Neural progenitor cell (in vitro differentiated cells): ENCODE measurements at regions not wholly inside any gene's neighbourhood (a gene's known extent, or its start where the extent isn't known, plus 50 kb on each side); places are given as distances from the start of the nearest gene placed in this dataset.

ENCODE experiments used
- DNase-seq: peaks from one replicate; pipeline ENCODE4 v3.0.0-alpha.2; 2016; ENCODE audit warnings: low spot score
- H2AFZ ChIP-seq: fragments of 200-600 bp; sonication (generic); replicated peaks from 2 replicates; pipeline ENCODE4 v1.6.1; 2016; ENCODE audit warnings: antibody characterized with exemption
- H3F3A ChIP-seq: fragments of 200-600 bp; sonication (generic); 2 replicates; pipeline ENCODE4 v1.6.1; 2016; ENCODE audit warnings: antibody characterized with exemption, low read depth
- H3K27ac ChIP-seq: fragments of 200-600 bp; sonication (generic); 2 replicates; pipeline ENCODE4 v1.5.1; 2016; ENCODE audit warnings: mild to moderate bottlenecking
- H3K27me3 ChIP-seq: fragments of 200-600 bp; sonication (generic); 2 replicates; pipeline ENCODE4 v1.6.1; 2016; ENCODE audit warnings: mild to moderate bottlenecking, moderate library complexity
- H3K36me3 ChIP-seq: fragments of 200-600 bp; sonication (generic); 2 replicates; pipeline ENCODE4 v1.5.1; 2016
- H3K4me1 ChIP-seq: fragments of 200-600 bp; sonication (generic); 2 replicates; pipeline ENCODE4 v1.6.1; 2016; ENCODE audit warnings: mixed run types
- H3K4me2 ChIP-seq: fragments of 200-600 bp; sonication (generic); 2 replicates; pipeline ENCODE4 v1.6.1; 2016
- H3K4me3 ChIP-seq: fragments of 200-600 bp; sonication (generic); 2 replicates; pipeline ENCODE4 v1.5.1; 2016
- H3K79me2 ChIP-seq: fragments of 200-600 bp; sonication (generic); 2 replicates; pipeline ENCODE4 v1.6.1; 2016; ENCODE audit warnings: low read depth
- H3K9ac ChIP-seq: fragments of 200-600 bp; sonication (generic); 2 replicates; pipeline ENCODE4 v1.6.1; 2016
- H3K9me3 ChIP-seq: fragments of 200-600 bp; sonication (generic); 2 replicates; pipeline ENCODE4 v1.5.1; 2016; ENCODE audit warnings: low read depth
- H4K20me1 ChIP-seq: fragments of 200-600 bp; sonication (generic); 2 replicates; pipeline ENCODE4 v1.6.1; 2016; ENCODE audit warnings: low read depth
- H3K27ac Mint-ChIP-seq: 3 replicates; pipeline ENCODE4 v1.8.0; 2021; ENCODE audit warnings: mixed read lengths
- H3K27me3 Mint-ChIP-seq: 2 replicates; pipeline ENCODE4 v1.8.0; 2022; ENCODE audit warnings: low read depth, mild to moderate bottlenecking, inconsistent platforms, moderate library complexity, mixed read lengths; ENCODE audit not compliant: insufficient read depth
- H3K36me3 Mint-ChIP-seq: 3 replicates; pipeline ENCODE4 v1.8.0; 2021; ENCODE audit warnings: mixed read lengths
- H3K4me1 Mint-ChIP-seq: 3 replicates; pipeline ENCODE4 v1.8.0; 2021; ENCODE audit warnings: mixed read lengths
- H3K4me3 Mint-ChIP-seq: 3 replicates; pipeline ENCODE4 v1.8.0; 2021; ENCODE audit warnings: mild to moderate bottlenecking, moderate library complexity, mixed read lengths
- H3K9me3 Mint-ChIP-seq: 3 replicates; pipeline ENCODE4 v1.8.0; 2020; ENCODE audit warnings: mixed read lengths
- EZH2 ChIP-seq: fragments of 200-600 bp; sonication (generic); IDR thresholded peaks from 2 replicates; pipeline ENCODE4 v1.6.1; 2017; ENCODE audit warnings: antibody characterized with exemption, mild to moderate bottlenecking, moderate library complexity
- EZH2phosphoT487 ChIP-seq: fragments of 200-600 bp; sonication (generic); IDR thresholded peaks from 2 replicates; pipeline ENCODE4 v1.6.1; 2017; ENCODE audit warnings: antibody characterized with exemption
- TF ChIP-seq, protein P1 (sequence below): fragments of 200-600 bp; sonication (generic); IDR thresholded peaks from 2 replicates; pipeline ENCODE4 v1.5.1; 2017; ENCODE audit warnings: antibody characterized with exemption, mild to moderate bottlenecking

- Histone ChIP-seq H3F3A (no peaks in the 10 kb centered on the region), H3K4me2 (no peak overlapping the region), H3K9ac (no peak overlapping the region), H3K4me1 (no peaks in the 10 kb centered on the region), H4K20me1 (no peaks in the 10 kb centered on the region), H3K79me2 (no peaks in the 10 kb centered on the region), H3K27me3 (no peaks in the 10 kb centered on the region), H3K9me3 (no peaks in the 10 kb centered on the region), H3K4me3 (no peak overlapping the region), H3K27ac (no peak overlapping the region), H3K36me3 (no peaks in the 10 kb centered on the region), H2AFZ (no peak overlapping the region)
- Mint-ChIP-seq H3K36me3 (no peaks in the 10 kb centered on the region), H3K27ac (no peak overlapping the region), H3K4me3 (no peak overlapping the region), H3K27me3 (no peaks in the 10 kb centered on the region), H3K9me3 (peaks cover 2% of the 10 kb centered on the region), H3K4me1 (no peaks in the 10 kb centered on the region)
- TF ChIP-seq, protein P1, sequence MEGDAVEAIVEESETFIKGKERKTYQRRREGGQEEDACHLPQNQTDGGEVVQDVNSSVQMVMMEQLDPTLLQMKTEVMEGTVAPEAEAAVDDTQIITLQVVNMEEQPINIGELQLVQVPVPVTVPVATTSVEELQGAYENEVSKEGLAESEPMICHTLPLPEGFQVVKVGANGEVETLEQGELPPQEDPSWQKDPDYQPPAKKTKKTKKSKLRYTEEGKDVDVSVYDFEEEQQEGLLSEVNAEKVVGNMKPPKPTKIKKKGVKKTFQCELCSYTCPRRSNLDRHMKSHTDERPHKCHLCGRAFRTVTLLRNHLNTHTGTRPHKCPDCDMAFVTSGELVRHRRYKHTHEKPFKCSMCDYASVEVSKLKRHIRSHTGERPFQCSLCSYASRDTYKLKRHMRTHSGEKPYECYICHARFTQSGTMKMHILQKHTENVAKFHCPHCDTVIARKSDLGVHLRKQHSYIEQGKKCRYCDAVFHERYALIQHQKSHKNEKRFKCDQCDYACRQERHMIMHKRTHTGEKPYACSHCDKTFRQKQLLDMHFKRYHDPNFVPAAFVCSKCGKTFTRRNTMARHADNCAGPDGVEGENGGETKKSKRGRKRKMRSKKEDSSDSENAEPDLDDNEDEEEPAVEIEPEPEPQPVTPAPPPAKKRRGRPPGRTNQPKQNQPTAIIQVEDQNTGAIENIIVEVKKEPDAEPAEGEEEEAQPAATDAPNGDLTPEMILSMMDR = no peak
- TF ChIP-seq EZH2 (no peak), EZH2phosphoT487 (no peak)
- no peak for DNase-seq
Measured at GRCh38 chr14:84785996-84786395, 743.9 kb upstream of the FLRT2 start.

GRCh38 chr14:84789012-84789411 is 740.9 kb upstream of the FLRT2 start:
- Histone ChIP-seq H3K27me3 (no peaks in the 10 kb centered on the region), H3K27ac (no peak overlapping the region), H4K20me1 (no peaks in the 10 kb centered on the region), H3K9me3 (no peaks in the 10 kb centered on the region), H3K9ac (no peak overlapping the region), H3K79me2 (no peaks in the 10 kb centered on the region), H3K4me3 (no peak overlapping the region), H2AFZ (no peak overlapping the region), H3K36me3 (no peaks in the 10 kb centered on the region), H3K4me2 (no peak overlapping the region), H3F3A (no peaks in the 10 kb centered on the region), H3K4me1 (no peaks in the 10 kb centered on the region)
- Mint-ChIP-seq H3K4me1 (no peaks in the 10 kb centered on the region), H3K4me3 (no peak overlapping the region), H3K27ac (no peak overlapping the region), H3K36me3 (no peaks in the 10 kb centered on the region), H3K27me3 (no peaks in the 10 kb centered on the region), H3K9me3 (peaks cover 2% of the 10 kb centered on the region)
- TF ChIP-seq, protein P1 = no peak
- TF ChIP-seq EZH2phosphoT487 (no peak), EZH2 (no peak)
- DNase-seq = no peak

GRCh38 chr14:84792722-84793410 is 737.1 kb upstream of the FLRT2 start:
- no peak overlapping the region for H3K27ac Mint-ChIP-seq
- Histone ChIP-seq H3K4me2 (no peak overlapping the region), H3K79me2 (no peaks in the 10 kb centered on the region), H3F3A (no peaks in the 10 kb centered on the region), H4K20me1 (no peaks in the 10 kb centered on the region), H3K9ac (no peak overlapping the region), H3K9me3 (no peaks in the 10 kb centered on the region), H3K4me1 (no peaks in the 10 kb centered on the region), H3K36me3 (no peaks in the 10 kb centered on the region), H3K27me3 (no peaks in the 10 kb centered on the region), H2AFZ (no peak overlapping the region), H3K4me3 (no peak overlapping the region), H3K27ac (no peak overlapping the region)
- H3K9me3 Mint-ChIP-seq = no peaks in the 10 kb centered on the region
- H3K36me3 Mint-ChIP-seq = no peaks in the 10 kb centered on the region
- no peak for DNase-seq
- no peaks in the 10 kb centered on the region for H3K27me3 Mint-ChIP-seq
- H3K4me1 Mint-ChIP-seq = no peaks in the 10 kb centered on the region
- no peak overlapping the region for H3K4me3 Mint-ChIP-seq
- TF ChIP-seq EZH2phosphoT487 = no peak
- TF ChIP-seq, protein P1 = no peak
- TF ChIP-seq EZH2 = no peak
